Liver (tissue), 8 donors: ENCODE measurements at regions not wholly inside any gene's neighbourhood (a gene's known extent, or its start where the extent isn't known, plus 50 kb on each side); places are given as distances from the start of the nearest gene placed in this dataset.

ENCODE experiments used
- DNase-seq: peaks from one replicate; pipeline ENCODE4 v3.0.0-alpha.2; 2017; ENCODE audit warnings: low spot score
- H3K27ac ChIP-seq, 2 donors: one replicate each; pipeline ENCODE4 v1.7.0; 2013; ENCODE audit warnings: inconsistent platforms in 2 of 2, low read length in 2 of 2, control low read depth in 1 of 2, low read depth in 1 of 2, mild to moderate bottlenecking in 1 of 2
- H3K27me3 ChIP-seq, 4 donors: one replicate each; pipeline versions ENCODE4 v1.6.1 to v1.7.0; 2013; ENCODE audit warnings: low read length in 3 of 4, inconsistent platforms in 1 of 4, mild to moderate bottlenecking in 1 of 4, moderate library complexity in 1 of 4; ENCODE audit not compliant: control insufficient read depth in 4 of 4, insufficient read depth in 4 of 4
- H3K36me3 ChIP-seq, 4 donors: one replicate each; pipeline versions ENCODE4 v1.6.1 to v1.7.0; 2013; ENCODE audit warnings: low read length in 3 of 4, mild to moderate bottlenecking in 3 of 4, low read depth in 1 of 4, moderate library complexity in 1 of 4; ENCODE audit not compliant: control insufficient read depth in 4 of 4, insufficient read depth in 3 of 4
- H3K4me1 ChIP-seq, 4 donors: one replicate each; pipeline versions ENCODE4 v1.6.1 to v1.7.0; 2013; ENCODE audit warnings: low read length in 3 of 4, mild to moderate bottlenecking in 3 of 4, moderate library complexity in 1 of 4; ENCODE audit not compliant: control insufficient read depth in 4 of 4, insufficient read depth in 4 of 4
- H3K4me3 ChIP-seq, 3 donors: one replicate each; pipeline versions ENCODE4 v1.6.1 to v1.7.0; 2013; ENCODE audit warnings: low read length in 3 of 3, control low read depth in 1 of 3, low read depth in 1 of 3, mild to moderate bottlenecking in 1 of 3
- H3K9ac ChIP-seq, 2 donors: one replicate each; pipeline ENCODE4 v1.7.0; 2013; ENCODE audit warnings: low read length in 2 of 2, mild to moderate bottlenecking in 2 of 2, moderate library complexity in 2 of 2, control low read depth in 1 of 2, low read depth in 1 of 2
- H3K9me3 ChIP-seq, 4 donors: one replicate each; pipeline versions ENCODE4 v1.6.1 to v1.7.0; 2013; ENCODE audit warnings: low read length in 3 of 4; ENCODE audit not compliant: control insufficient read depth in 4 of 4
- EGR1 ChIP-seq, 2 donors: IDR thresholded peaks; 2 replicates each; pipeline ENCODE4 v1.6.1; 2016 to 2018; ENCODE audit warnings: antibody characterized with exemption in 2 of 2, low read depth in 2 of 2
- FOXA1 ChIP-seq: IDR thresholded peaks from 2 replicates; pipeline ENCODE4 v1.6.1; 2016; ENCODE audit warnings: antibody characterized with exemption
- FOXA2 ChIP-seq: IDR thresholded peaks from 2 replicates; pipeline ENCODE4 v1.6.1; 2016; ENCODE audit warnings: antibody characterized with exemption
- GABPA ChIP-seq, 2 donors: IDR thresholded peaks in 1 of 2; conservative IDR thresholded peaks in 1 of 2; 2 replicates each; pipeline ENCODE4 v1.6.1; 2016; ENCODE audit warnings: antibody characterized with exemption in 2 of 2, mild to moderate bottlenecking in 1 of 2, moderate library complexity in 1 of 2
- HNF4A ChIP-seq, 2 donors: conservative IDR thresholded peaks; 2 replicates each; pipeline ENCODE4 v1.6.1; 2016; ENCODE audit warnings: antibody characterized with exemption in 2 of 2, mild to moderate bottlenecking in 2 of 2
- HNF4G ChIP-seq: IDR thresholded peaks from 2 replicates; pipeline ENCODE4 v1.6.1; 2016; ENCODE audit warnings: antibody characterized with exemption
- JUND ChIP-seq, 2 donors: IDR thresholded peaks; 2 replicates each; pipeline ENCODE4 v1.6.1; 2016; ENCODE audit warnings: antibody characterized with exemption in 2 of 2
- NR2F2 ChIP-seq: IDR thresholded peaks from 2 replicates; pipeline ENCODE4 v1.6.1; 2016; ENCODE audit warnings: antibody characterized with exemption
- RAD21 ChIP-seq, 2 donors: IDR thresholded peaks; 2 replicates each; pipeline ENCODE4 v1.6.1; 2016; ENCODE audit warnings: antibody characterized with exemption in 2 of 2, mild to moderate bottlenecking in 2 of 2
- RXRA ChIP-seq, 2 donors: IDR thresholded peaks; 2 replicates each; pipeline ENCODE4 v1.6.1; 2017 to 2018; ENCODE audit warnings: antibody characterized with exemption in 2 of 2, mild to moderate bottlenecking in 1 of 2
- SP1 ChIP-seq: IDR thresholded peaks from 2 replicates; pipeline ENCODE4 v1.6.1; 2018; ENCODE audit warnings: antibody characterized with exemption, mild to moderate bottlenecking
- TAF1 ChIP-seq: conservative IDR thresholded peaks from 2 replicates; pipeline ENCODE4 v1.6.1; 2016; ENCODE audit warnings: antibody characterized with exemption, mild to moderate bottlenecking
- YY1 ChIP-seq: IDR thresholded peaks from 2 replicates; pipeline ENCODE4 v1.6.1; 2016; ENCODE audit warnings: antibody characterized with exemption, mild to moderate bottlenecking
- WGBS: extraction: QIAGEN DNeasy Blood & Tissue Kit; methylation state at CpG from one replicate; pipeline ENCODE4 v1.1.7; 2013; 5-methylcytosine and 5-hydroxymethylcytosine counted together
- TF ChIP-seq, protein P1 (sequence below): fragments of 150-350 bp; IDR thresholded peaks from 2 replicates; pipeline ENCODE4 v1.5.1; 2017; ENCODE audit warnings: improper control_type of control experiment, low read depth, low read length; ENCODE audit not compliant: missing input control
- TF ChIP-seq, protein P2 (sequence below): IDR thresholded peaks from 2 replicates; pipeline ENCODE4 v1.6.1; 2016; ENCODE audit warnings: antibody characterized with exemption
- TF ChIP-seq, protein P3 (sequence below): IDR thresholded peaks from 2 replicates; pipeline ENCODE4 v1.6.1; 2016; ENCODE audit warnings: antibody characterized with exemption
- TF ChIP-seq, protein P4 (sequence below): IDR thresholded peaks from 2 replicates; pipeline ENCODE4 v1.6.1; 2016; ENCODE audit warnings: antibody characterized with exemption
- donor health status: healthy.
- donor health status: healthy.
- donor health status: healthy.
- donor health status: healthy.
- donor health status: healthy.

DNA sequence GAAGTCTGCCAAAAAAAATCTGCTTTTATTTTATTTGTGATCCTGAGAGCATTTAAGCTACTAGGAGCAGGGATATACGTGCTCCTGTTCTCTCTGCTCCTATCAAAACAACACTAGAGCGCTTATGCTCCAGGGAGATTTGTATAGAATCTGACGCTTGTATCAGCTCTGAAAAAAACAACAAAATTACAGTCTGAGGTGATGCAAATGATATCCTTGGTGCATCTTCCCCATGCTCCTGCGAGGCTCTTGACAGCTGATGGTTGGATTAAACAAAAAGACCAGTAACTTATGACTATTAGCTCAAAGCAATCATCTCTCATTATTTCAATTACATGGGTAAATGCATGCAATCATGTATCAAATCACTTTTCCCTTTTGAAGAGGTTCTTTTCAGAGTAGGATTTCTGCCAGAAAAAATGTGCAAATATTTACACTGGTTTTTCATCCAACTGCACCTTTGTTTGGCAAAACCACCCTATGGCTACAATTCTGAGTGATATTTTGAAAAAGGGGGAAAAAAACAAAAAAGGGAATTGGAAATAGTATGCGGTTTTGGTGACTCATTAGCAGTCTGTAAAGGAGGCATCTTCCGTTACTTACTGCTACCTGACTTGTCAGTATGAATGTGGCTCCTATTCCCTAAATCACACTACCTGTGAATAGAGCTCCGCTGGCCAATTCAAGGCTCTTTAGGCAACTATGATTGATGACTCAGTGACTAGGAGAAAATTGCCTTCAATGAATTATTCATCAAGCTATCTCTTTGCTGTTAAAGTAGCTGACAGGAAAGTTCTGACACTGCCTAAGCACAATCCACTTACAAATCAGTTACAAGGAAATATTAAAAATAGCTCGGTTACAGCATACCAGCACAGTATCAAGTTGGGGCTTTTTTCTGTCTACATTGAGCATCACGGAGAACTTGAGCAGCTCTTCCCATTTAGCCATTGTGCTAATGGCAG, 450.0 kb downstream of the FOXG1 start (continued):
- no peak for TF ChIP-seq RXRA (IDR thresholded peaks at IDR 0.05)
- TF ChIP-seq, protein P1, sequence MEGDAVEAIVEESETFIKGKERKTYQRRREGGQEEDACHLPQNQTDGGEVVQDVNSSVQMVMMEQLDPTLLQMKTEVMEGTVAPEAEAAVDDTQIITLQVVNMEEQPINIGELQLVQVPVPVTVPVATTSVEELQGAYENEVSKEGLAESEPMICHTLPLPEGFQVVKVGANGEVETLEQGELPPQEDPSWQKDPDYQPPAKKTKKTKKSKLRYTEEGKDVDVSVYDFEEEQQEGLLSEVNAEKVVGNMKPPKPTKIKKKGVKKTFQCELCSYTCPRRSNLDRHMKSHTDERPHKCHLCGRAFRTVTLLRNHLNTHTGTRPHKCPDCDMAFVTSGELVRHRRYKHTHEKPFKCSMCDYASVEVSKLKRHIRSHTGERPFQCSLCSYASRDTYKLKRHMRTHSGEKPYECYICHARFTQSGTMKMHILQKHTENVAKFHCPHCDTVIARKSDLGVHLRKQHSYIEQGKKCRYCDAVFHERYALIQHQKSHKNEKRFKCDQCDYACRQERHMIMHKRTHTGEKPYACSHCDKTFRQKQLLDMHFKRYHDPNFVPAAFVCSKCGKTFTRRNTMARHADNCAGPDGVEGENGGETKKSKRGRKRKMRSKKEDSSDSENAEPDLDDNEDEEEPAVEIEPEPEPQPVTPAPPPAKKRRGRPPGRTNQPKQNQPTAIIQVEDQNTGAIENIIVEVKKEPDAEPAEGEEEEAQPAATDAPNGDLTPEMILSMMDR = no peak
- no peak for TF ChIP-seq GABPA (IDR thresholded peaks at IDR 0.05 in 1 of 2, conservative IDR thresholded peaks at IDR 0.05 in 1 of 2)

DNA sequence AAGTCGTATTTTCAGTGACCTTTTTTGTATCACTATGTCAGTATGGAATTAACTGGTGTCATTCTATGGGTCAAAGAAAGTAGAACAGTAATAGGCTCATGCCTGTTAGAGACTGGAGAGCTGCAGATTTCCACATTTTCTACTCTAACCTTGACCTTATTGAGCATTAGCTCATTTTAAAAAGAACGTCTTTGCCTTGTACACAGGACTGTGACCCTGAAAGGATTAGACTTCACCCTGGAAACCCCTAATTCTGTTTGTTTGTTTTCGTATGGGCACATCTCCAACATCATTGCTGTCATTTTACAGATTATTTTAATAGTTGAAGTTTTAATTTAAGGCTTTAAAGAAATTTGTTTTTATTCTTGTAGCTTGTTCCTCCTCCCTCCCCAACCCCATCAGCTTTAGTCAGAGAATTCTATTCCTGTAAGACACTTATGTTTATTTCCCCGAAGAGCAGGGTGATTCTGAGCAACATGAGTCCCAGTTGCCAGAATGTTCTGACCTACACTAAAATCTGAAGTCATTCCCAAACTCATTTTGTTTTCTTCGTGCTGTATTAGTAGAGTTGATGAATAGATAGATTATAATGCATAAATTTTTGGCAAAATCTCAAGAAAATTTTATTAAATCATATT, 451.3 kb downstream of the FOXG1 start:
- Histone ChIP-seq H3K9me3 (no peaks in the 10 kb centered on the region), H3K4me3 (no peak overlapping the region), H3K9ac (no peak overlapping the region), H3K27me3 (peaks cover 0 to 3% (median 1%) of the 10 kb centered on the region in 4 donors), H3K4me1 (no peaks in the 10 kb centered on the region), H3K36me3 (no peaks in the 10 kb centered on the region), H3K27ac (no peak overlapping the region)
- TF ChIP-seq YY1 = no peak
- TF ChIP-seq RXRA (IDR thresholded peaks at IDR 0.05) = peak in 1 of 2 donors; percentile 5
- no peak for TF ChIP-seq HNF4A (conservative IDR thresholded peaks at IDR 0.05)
- TF ChIP-seq RAD21 (IDR thresholded peaks at IDR 0.05) = no peak
- TF ChIP-seq, protein P2, sequence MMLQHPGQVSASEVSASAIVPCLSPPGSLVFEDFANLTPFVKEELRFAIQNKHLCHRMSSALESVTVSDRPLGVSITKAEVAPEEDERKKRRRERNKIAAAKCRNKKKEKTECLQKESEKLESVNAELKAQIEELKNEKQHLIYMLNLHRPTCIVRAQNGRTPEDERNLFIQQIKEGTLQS = no peak
- no peak for TF ChIP-seq GABPA (IDR thresholded peaks at IDR 0.05 in 1 of 2, conservative IDR thresholded peaks at IDR 0.05 in 1 of 2)
- no peak for TF ChIP-seq SP1
- no peak for DNase-seq
- 37% methylated on average over 5 of the region's 5 CpGs for WGBS

DNA sequence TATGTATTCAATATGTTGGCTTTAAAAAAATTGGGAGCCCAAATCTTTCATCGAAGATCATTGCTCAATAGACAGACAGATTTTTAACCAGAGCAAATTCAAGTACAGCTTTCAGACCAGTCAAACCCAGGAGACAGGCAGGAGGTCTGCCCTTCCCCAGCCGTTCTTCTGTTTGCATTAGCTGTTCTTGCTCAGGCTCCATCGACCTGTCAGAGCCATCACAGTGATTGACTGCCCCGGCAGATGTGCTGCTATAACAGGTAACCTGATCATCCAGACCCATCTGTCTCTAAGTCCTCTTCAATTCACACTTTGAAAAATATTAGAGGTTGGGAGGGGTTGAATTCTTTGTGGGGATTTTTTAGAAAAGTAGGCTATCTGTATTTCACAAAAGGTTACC, 453.5 kb downstream of the FOXG1 start:
- WGBS = 21% methylated on average over 4 of the region's 4 CpGs
- Histone ChIP-seq H3K36me3 (no peaks in the 10 kb centered on the region), H3K9ac (no peak overlapping the region), H3K9me3 (no peaks in the 10 kb centered on the region), H3K27ac (no peak overlapping the region), H3K27me3 (peaks cover 0 to 3% (median 0%) of the 10 kb centered on the region in 4 donors), H3K4me3 (no peak overlapping the region), H3K4me1 (no peaks in the 10 kb centered on the region)
- DNase-seq = no peak
- TF ChIP-seq RXRA (IDR thresholded peaks at IDR 0.05) (no peak), FOXA1 (no peak), JUND (IDR thresholded peaks at IDR 0.05) (no peak), SP1 (no peak), RAD21 (IDR thresholded peaks at IDR 0.05) (no peak), GABPA (IDR thresholded peaks at IDR 0.05 in 1 of 2, conservative IDR thresholded peaks at IDR 0.05 in 1 of 2) (no peak), FOXA2 (no peak), EGR1 (IDR thresholded peaks at IDR 0.05; ENCODE audit: low read depth in 2 of 2) (no peak), YY1 (no peak), HNF4G (no peak), NR2F2 (no peak), TAF1 (no peak)
- TF ChIP-seq, protein P2 = no peak
- TF ChIP-seq, protein P1 = no peak
- TF ChIP-seq, protein P3, sequence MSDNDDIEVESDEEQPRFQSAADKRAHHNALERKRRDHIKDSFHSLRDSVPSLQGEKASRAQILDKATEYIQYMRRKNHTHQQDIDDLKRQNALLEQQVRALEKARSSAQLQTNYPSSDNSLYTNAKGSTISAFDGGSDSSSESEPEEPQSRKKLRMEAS = no peak
- TF ChIP-seq, protein P4, sequence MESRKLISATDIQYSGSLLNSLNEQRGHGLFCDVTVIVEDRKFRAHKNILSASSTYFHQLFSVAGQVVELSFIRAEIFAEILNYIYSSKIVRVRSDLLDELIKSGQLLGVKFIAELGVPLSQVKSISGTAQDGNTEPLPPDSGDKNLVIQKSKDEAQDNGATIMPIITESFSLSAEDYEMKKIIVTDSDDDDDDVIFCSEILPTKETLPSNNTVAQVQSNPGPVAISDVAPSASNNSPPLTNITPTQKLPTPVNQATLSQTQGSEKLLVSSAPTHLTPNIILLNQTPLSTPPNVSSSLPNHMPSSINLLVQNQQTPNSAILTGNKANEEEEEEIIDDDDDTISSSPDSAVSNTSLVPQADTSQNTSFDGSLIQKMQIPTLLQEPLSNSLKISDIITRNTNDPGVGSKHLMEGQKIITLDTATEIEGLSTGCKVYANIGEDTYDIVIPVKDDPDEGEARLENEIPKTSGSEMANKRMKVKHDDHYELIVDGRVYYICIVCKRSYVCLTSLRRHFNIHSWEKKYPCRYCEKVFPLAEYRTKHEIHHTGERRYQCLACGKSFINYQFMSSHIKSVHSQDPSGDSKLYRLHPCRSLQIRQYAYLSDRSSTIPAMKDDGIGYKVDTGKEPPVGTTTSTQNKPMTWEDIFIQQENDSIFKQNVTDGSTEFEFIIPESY = no peak
